Calu3 (cell line): ENCODE measurements at regions not wholly inside any gene's neighbourhood (a gene's known extent, or its start where the extent isn't known, plus 50 kb on each side); places are given as distances from the start of the nearest gene placed in this dataset.
A peak's percentile ranks its signal among the peaks of the same experiment; 100 is the strongest.

ENCODE experiments used
- BruUV-seq: library from RNA; stranded (reverse); fragments of 400-500 nt; replicated peaks from 2 replicates; lab custom pipeline; 2021; lab: Mats Ljungman, UMichigan
- CTCF ChIA-PET: fragments of 300-600 bp; sonication (Branson Sonifier 250); formaldehyde crosslinking; loops from one replicate; lab custom pipeline; 2022; ENCODE audit warnings: antibody characterized with exemption; lab: Charles Lee
- DNase-seq: peaks from one replicate; pipeline ENCODE4 v3.0.0; 2022
- H3K27ac Mint-ChIP-seq: one replicate; pipeline ENCODE4 v1.8.0; 2022; ENCODE audit warnings: mixed read lengths; ENCODE audit not compliant: unreplicated experiment
- H3K27me3 Mint-ChIP-seq: one replicate; pipeline ENCODE4 v1.8.0; 2022; ENCODE audit warnings: mixed read lengths; ENCODE audit not compliant: unreplicated experiment
- H3K36me3 Mint-ChIP-seq: one replicate; pipeline ENCODE4 v1.8.0; 2022; ENCODE audit warnings: mild to moderate bottlenecking, moderate library complexity, mixed read lengths; ENCODE audit not compliant: insufficient read depth, unreplicated experiment
- H3K4me1 Mint-ChIP-seq: one replicate; pipeline ENCODE4 v1.8.0; 2022; ENCODE audit warnings: mild to moderate bottlenecking, low read depth, mixed read lengths; ENCODE audit not compliant: unreplicated experiment
- H3K4me3 Mint-ChIP-seq: one replicate; pipeline ENCODE4 v1.8.0; 2022; ENCODE audit warnings: mild to moderate bottlenecking, low read depth, moderate library complexity, mixed read lengths; ENCODE audit not compliant: unreplicated experiment
- H3K9me3 Mint-ChIP-seq: one replicate; pipeline ENCODE4 v1.8.0; 2022; ENCODE audit warnings: low read depth, mixed read lengths; ENCODE audit not compliant: unreplicated experiment
- intact Hi-C: fragments of 100-400 bp; cut with micrococcal nuclease; formaldehyde crosslinking; loops from one replicate; pipeline ENCODE4 v1.10.0; 2022; ENCODE audit not compliant: unreplicated experiment
- TF ChIP-seq, protein P1 (sequence below): fragments of 200-600 bp; IDR thresholded peaks from one replicate; pipeline ENCODE4 v1.8.0; 2022; ENCODE audit warnings: antibody characterized with exemption; ENCODE audit not compliant: unreplicated experiment

- Mint-ChIP-seq H3K36me3 (no peaks in the 10 kb centered on the region), H3K4me1 (no peaks in the 10 kb centered on the region), H3K27me3 (no peaks in the 10 kb centered on the region), H3K27ac (no peak overlapping the region), H3K4me3 (no peak overlapping the region), H3K9me3 (no peaks in the 10 kb centered on the region)
- CTCF ChIA-PET, result no interaction called here
- DNase-seq, result no peak
- intact Hi-C loops, result no loop called here
- TF ChIP-seq, protein P1, sequence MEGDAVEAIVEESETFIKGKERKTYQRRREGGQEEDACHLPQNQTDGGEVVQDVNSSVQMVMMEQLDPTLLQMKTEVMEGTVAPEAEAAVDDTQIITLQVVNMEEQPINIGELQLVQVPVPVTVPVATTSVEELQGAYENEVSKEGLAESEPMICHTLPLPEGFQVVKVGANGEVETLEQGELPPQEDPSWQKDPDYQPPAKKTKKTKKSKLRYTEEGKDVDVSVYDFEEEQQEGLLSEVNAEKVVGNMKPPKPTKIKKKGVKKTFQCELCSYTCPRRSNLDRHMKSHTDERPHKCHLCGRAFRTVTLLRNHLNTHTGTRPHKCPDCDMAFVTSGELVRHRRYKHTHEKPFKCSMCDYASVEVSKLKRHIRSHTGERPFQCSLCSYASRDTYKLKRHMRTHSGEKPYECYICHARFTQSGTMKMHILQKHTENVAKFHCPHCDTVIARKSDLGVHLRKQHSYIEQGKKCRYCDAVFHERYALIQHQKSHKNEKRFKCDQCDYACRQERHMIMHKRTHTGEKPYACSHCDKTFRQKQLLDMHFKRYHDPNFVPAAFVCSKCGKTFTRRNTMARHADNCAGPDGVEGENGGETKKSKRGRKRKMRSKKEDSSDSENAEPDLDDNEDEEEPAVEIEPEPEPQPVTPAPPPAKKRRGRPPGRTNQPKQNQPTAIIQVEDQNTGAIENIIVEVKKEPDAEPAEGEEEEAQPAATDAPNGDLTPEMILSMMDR, result no peak
- no TSS peak for BruUV-seq
These were observed 184.9 kb downstream of the KIT start for GRCh38 chr4:54842656-54843055.

DNA sequence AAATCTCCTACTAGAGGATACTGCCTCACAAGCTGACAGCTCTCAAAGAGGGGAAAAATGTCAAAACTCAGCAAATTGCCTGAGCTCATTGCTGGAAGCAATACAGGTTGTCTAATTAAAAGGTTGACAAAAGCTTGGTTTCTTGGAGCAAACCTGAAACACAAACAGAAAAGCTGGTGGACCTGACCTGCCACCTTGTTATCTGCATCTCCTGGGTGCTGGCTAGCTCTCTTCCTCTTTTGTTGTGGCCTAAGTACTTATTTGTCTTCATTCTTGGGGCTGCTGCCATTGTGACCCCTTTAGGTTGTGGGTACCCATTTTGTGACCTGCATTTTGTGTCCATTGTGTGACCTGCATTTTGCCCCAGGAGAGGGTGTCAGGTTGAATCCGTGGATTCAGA is 184.5 kb downstream of the KIT start:
- no peak overlapping the region for H3K27ac Mint-ChIP-seq
- no peaks in the 10 kb centered on the region for H3K36me3 Mint-ChIP-seq
- CTCF ChIA-PET, result no interaction called here
- TF ChIP-seq, protein P1, result no peak
- BruUV-seq, result no TSS peak
- no peak overlapping the region for H3K4me3 Mint-ChIP-seq
- intact Hi-C loops, result no loop called here
- H3K27me3 Mint-ChIP-seq, result no peaks in the 10 kb centered on the region
- H3K9me3 Mint-ChIP-seq, result no peaks in the 10 kb centered on the region
- no peaks in the 10 kb centered on the region for H3K4me1 Mint-ChIP-seq
- no peak for DNase-seq

DNA sequence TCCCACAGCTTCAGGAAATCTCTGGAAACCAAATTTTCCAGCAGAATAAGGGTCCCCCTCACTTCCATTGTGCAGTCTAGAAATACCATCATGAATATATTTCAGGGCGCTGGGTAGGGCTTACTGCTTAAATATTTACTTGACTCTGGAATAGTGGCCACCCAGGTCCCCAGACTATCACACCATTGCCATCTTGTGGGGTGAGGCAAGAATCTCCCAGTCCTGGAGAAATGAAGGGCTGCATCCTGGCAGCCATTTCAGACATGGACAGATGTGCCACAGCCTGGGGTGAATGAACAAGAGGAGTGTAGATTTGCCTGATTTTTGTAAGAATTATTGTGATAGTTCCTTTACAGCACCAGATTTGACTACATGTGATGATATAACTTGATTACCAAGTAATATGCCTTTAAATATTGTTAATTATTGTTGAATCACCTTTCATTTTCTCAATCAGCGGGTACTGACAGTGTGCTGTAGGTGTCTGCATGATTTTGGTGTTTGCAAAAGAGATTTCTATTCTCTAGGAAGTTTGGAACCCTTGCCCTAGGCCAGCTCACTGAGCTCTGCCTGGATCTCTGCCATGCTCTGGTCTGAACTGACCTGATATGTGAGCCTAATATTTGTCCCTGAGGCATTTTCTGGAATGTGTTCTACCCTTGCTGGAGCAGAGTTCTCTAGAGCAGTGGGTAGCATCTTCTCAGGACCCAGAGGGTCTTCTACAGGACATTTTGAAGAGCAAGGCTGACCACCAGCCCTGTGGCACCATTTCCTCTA is 183.4 kb downstream of the KIT start:
- H3K27me3 Mint-ChIP-seq, result no peaks in the 10 kb centered on the region
- peak; percentile 20 for DNase-seq
- intact Hi-C loops, result no loop called here
- no peak overlapping the region for H3K27ac Mint-ChIP-seq
- BruUV-seq, result no TSS peak
- TF ChIP-seq, protein P1, result no peak
- H3K4me3 Mint-ChIP-seq, result no peak overlapping the region
- H3K9me3 Mint-ChIP-seq, result no peaks in the 10 kb centered on the region
- no peaks in the 10 kb centered on the region for H3K4me1 Mint-ChIP-seq
- CTCF ChIA-PET, result no interaction called here
- H3K36me3 Mint-ChIP-seq, result no peaks in the 10 kb centered on the region

GRCh38 chr4:54840430-54840829 is 182.7 kb downstream of the KIT start:
- Mint-ChIP-seq H3K27ac (no peak overlapping the region), H3K4me1 (no peaks in the 10 kb centered on the region), H3K27me3 (no peaks in the 10 kb centered on the region), H3K4me3 (no peak overlapping the region), H3K9me3 (no peaks in the 10 kb centered on the region), H3K36me3 (no peaks in the 10 kb centered on the region)
- TF ChIP-seq, protein P1, result no peak
- no TSS peak for BruUV-seq
- CTCF ChIA-PET, result no interaction called here
- DNase-seq, result no peak
- intact Hi-C loops, result no loop called here
